ENCODE measurements at regions not wholly inside any gene's neighbourhood (a gene's known extent, or its start where the extent isn't known, plus 50 kb on each side); places are given as distances from the start of the nearest gene placed in this dataset.

DNA sequence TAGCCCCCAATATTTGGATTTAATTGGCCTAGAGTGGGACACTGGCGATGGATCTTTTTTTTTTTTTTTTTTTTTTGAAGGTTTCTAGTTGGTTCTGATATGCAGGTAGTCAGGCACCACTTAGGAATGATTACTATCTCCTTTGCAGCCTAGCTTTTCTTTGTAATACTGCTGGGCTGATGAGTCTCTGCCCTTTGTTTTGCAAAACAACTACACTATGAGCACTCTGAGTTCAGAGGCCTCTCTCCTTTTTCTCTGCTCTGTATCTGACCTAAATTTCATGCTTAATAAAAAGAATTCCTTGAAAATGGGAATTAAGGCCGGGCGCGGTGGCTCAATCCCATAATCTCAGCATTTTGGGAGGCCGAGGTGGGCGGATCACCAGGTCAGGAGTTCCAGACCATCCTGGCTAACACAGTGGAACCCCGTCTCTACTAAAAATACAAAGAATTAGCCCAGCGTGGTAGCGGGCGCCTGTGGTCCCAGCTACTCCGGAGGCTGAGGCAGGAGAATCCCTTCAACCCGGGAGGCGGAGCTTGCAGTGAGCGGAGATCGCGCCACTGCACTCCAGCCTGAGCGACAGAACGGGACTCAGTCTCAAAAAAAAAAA is 1312.3 kb downstream of the FAM181B start:
- no peak overlapping the region for H2BK120ac ChIP-seq (ENCODE audit: low read depth, low read length)
- no peak overlapping the region for H2BK15ac ChIP-seq (ENCODE audit: low read depth, low read length)
- WGBS, 2 experiments (ENCODE audit: extremely low coverage in 2 of 2, insufficient read length in 1 of 2), result no CpG with 5 or more reads among the region's 18 CpGs
- DNase-seq, result no peak
- H3K79me1 ChIP-seq (ENCODE audit: low read depth in 1 of 2, low read length in 2 of 2), result no peaks in the 10 kb centered on the region
- intact Hi-C loops (cut with micrococcal nuclease) (no loop called here), in situ Hi-C loops (cut with MboI; ENCODE audit: low sequenced_read_pairs) (no loop called here), dilution Hi-C loops (cut with HindIII; ENCODE audit: low sequenced_read_pairs, unreplicated experiment) (no loop called here)
- H3K4me3 ChIP-seq (ENCODE audit: insufficient read depth, low read depth, low read length), result no peak overlapping the region
- no peak overlapping the region for H3K23ac ChIP-seq (ENCODE audit: low read depth, low read length)
- no TSS peak for BruUV-seq (replicated peaks)
- H3K27ac ChIP-seq (ENCODE audit: insufficient read depth, low read length), result no peak overlapping the region
- no peak overlapping the region for H2AK5ac ChIP-seq (ENCODE audit: low read depth, low read length)
- H4K5ac ChIP-seq (ENCODE audit: low read depth, low read length), result no peak overlapping the region
- no peak overlapping the region for H3K4me2 ChIP-seq (ENCODE audit: low read depth, low read length)
- no peak for TF ChIP-seq MXI1 (IDR thresholded peaks at IDR 0.05; ENCODE audit: borderline replicate concordance, low read depth, low read length)
- TF ChIP-seq, protein P1, sequence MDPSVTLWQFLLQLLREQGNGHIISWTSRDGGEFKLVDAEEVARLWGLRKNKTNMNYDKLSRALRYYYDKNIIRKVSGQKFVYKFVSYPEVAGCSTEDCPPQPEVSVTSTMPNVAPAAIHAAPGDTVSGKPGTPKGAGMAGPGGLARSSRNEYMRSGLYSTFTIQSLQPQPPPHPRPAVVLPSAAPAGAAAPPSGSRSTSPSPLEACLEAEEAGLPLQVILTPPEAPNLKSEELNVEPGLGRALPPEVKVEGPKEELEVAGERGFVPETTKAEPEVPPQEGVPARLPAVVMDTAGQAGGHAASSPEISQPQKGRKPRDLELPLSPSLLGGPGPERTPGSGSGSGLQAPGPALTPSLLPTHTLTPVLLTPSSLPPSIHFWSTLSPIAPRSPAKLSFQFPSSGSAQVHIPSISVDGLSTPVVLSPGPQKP (IDR thresholded peaks at IDR 0.05; ENCODE audit: borderline replicate concordance, low read depth, low read length), result no peak
- CTCF ChIA-PET, result no interaction called here
- no peaks in the 10 kb centered on the region for H3K27me3 ChIP-seq (ENCODE audit: control insufficient read depth, insufficient read depth, low read length)
- H2AFZ ChIP-seq (replicated peaks; ENCODE audit: low read length, poor library complexity), result no peak overlapping the region
- H3K9me3 ChIP-seq (ENCODE audit: control insufficient read depth, insufficient read depth, low read length), result 0 out of 2 replicates have a peak, but pooled peaks cover 2% of the 10 kb centered on the region
- ATAC-seq (ENCODE audit: low read depth), result no peak
- H3K4ac ChIP-seq (ENCODE audit: low read depth, low read length), result no peak overlapping the region
- H3K18ac ChIP-seq (ENCODE audit: low read depth, low read length), result no peak overlapping the region
- no peaks in the 10 kb centered on the region for H3K4me1 ChIP-seq (ENCODE audit: control insufficient read depth, insufficient read depth, low read length)
- no peak overlapping the region for H4K8ac ChIP-seq (ENCODE audit: low read depth in 2 of 2, low read length in 2 of 2)
- no peaks in the 10 kb centered on the region for H3K36me3 ChIP-seq (ENCODE audit: control insufficient read depth, insufficient read depth, low read length)
- POLR2A ChIA-PET (ENCODE audit: unreplicated experiment), result no interaction called here
- no peak overlapping the region for H4K91ac ChIP-seq (ENCODE audit: insufficient read depth, low read depth, low read length)
- no peak overlapping the region for H2BK5ac ChIP-seq (ENCODE audit: low read depth, low read length, poor library complexity, severe bottlenecking)
- no peak overlapping the region for H2BK20ac ChIP-seq (ENCODE audit: low read depth, low read length)
- no peak overlapping the region for H2AK9ac ChIP-seq (replicated peaks; ENCODE audit: low read depth, low read length, poor library complexity)
- H3K9me1 ChIP-seq (ENCODE audit: insufficient read depth, low read length), result no peaks in the 10 kb centered on the region
- no peak overlapping the region for H3K9ac ChIP-seq (ENCODE audit: low read depth, low read length)
- no peak overlapping the region for H3K56ac ChIP-seq (ENCODE audit: extremely low read depth, insufficient read depth, low read length)
- H4K20me1 ChIP-seq (ENCODE audit: insufficient read depth, low read length), result no peaks in the 10 kb centered on the region
- no peak overlapping the region for H3K14ac ChIP-seq (replicated peaks; ENCODE audit: low read depth, low read length)
